ENCODE measurements at regions not wholly inside any gene's neighbourhood (a gene's known extent, or its start where the extent isn't known, plus 50 kb on each side); places are given as distances from the start of the nearest gene placed in this dataset.

DNA sequence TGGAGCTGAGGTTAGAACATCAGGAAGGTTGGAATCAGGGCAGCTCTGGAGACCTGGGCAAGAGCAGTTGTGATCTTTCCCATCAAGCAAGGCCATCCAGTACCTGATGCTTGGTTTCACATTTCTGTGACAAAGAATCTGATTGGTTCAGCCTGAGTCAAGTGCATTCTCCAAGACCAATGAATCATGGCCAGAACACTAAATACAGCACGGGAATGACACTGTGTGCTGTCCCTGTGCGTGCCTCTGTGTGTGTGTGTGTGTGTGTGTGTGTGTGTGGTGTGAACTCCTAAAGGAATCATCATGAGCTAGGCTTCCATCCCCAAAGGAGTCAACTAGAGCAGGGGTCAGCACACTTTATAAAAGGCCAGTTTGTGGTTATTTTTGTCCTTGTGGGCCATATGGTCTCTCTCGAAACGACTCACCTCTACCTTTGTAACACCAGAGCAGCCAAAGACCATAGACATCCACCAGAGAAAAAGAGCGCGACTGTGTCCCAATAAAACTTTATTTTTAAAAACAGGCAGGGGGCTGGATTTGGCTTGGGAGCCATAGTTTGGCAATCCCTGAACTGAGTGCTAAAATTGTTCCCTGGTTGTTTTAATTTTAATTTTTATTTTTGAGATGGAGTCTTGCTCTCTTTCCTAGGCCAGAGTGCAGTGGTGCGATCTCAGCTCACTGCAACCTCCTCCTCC lies 99.7 kb downstream of the INHBB start:
- Histone ChIP-seq H3K27me3 (peaks cover 61% of the 10 kb centered on the region), H3K4me3 (ENCODE audit: low read depth in 1 of 2, low read length in 1 of 2) (no peak overlapping the region), H3K9me3 (no peaks in the 10 kb centered on the region), H3K4me1 (ENCODE audit: control insufficient read depth in 1 of 2, insufficient read depth in 1 of 2, low read depth in 1 of 2, low read length in 1 of 2) (no peaks in the 10 kb centered on the region), H3K36me3 (no peaks in the 10 kb centered on the region), H3K27ac (no peak overlapping the region)
- no peak for TF ChIP-seq CTCF (IDR thresholded peaks at IDR 0.05)

DNA sequence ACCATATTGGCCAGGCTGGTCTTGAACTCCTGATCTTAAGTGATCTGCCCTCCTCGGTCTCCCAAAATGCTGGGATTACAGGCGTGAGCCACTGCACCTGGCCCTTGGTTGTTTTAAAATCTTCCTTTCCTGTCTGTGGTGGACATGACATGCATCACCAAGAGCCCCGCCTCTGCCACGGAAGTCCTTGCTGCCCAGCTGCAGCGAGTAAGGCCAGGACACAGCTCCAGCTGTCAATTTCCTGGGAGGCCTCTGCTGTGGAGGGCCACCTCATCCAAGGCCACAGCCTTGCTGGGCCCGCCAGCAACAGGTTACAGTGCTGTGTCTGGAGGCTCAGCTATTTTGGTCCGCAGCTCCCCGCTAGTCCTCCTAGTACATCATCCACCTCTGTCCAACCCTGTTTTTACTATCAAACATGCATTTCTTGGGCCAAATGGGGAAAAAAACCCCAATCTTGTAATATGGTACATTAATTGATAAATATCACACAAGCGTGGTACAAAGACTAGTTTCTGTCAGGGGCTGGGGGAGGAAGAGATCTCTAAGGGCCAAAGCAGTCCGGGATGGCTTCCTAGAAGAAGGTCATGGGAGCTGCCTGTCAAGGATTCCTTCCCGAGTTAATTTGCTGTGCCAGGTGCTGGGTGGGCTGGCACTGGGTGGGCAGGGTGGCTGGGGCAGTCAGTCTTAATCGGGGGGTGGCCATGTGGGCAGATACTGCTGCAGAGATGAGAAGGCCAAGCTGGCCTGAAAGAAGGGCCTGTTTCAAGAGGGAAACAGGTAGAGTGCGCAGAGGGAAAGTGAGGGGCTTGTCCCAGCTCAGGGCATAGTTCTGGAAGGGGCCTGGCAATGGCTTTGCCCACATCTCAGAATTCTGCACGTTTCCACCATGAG lies 100.5 kb downstream of the INHBB start:
- peaks cover 52% of the 10 kb centered on the region for H3K27me3 ChIP-seq
- H3K4me1 ChIP-seq (ENCODE audit: control insufficient read depth in 1 of 2, insufficient read depth in 1 of 2, low read depth in 1 of 2, low read length in 1 of 2): no peaks in the 10 kb centered on the region
- no peaks in the 10 kb centered on the region for H3K9me3 ChIP-seq
- no peaks in the 10 kb centered on the region for H3K36me3 ChIP-seq
- H3K4me3 ChIP-seq (ENCODE audit: low read depth in 1 of 2, low read length in 1 of 2): no peak overlapping the region
- no peak overlapping the region for H3K27ac ChIP-seq
- TF ChIP-seq CTCF (IDR thresholded peaks at IDR 0.05): no peak

GRCh38 chr2:120447127-120447785 lies 101.3 kb downstream of the INHBB start:
- Histone ChIP-seq H3K9me3 (no peaks in the 10 kb centered on the region), H3K4me3 (ENCODE audit: low read depth in 1 of 2, low read length in 1 of 2) (no peak overlapping the region), H3K4me1 (ENCODE audit: control insufficient read depth in 1 of 2, insufficient read depth in 1 of 2, low read depth in 1 of 2, low read length in 1 of 2) (no peaks in the 10 kb centered on the region), H3K27ac (no peak overlapping the region), H3K36me3 (no peaks in the 10 kb centered on the region), H3K27me3 (peaks cover 44% of the 10 kb centered on the region)
- no peak for TF ChIP-seq CTCF (IDR thresholded peaks at IDR 0.05)

- TF ChIP-seq CTCF (IDR thresholded peaks at IDR 0.05): no peak
- no peaks in the 10 kb centered on the region for H3K9me3 ChIP-seq
- H3K27me3 ChIP-seq: peaks cover 32% of the 10 kb centered on the region
Observed at GRCh38 chr2:120448436-120448835, 102.5 kb downstream of the INHBB start.

GRCh38 chr2:120448961-120449810 lies 103.2 kb downstream of the INHBB start:
- peaks cover 25% of the 10 kb centered on the region for H3K27me3 ChIP-seq
- H3K4me3 ChIP-seq (ENCODE audit: low read depth in 1 of 2, low read length in 1 of 2): no peak overlapping the region
- no peaks in the 10 kb centered on the region for H3K9me3 ChIP-seq
- H3K27ac ChIP-seq: no peak overlapping the region
- no peaks in the 10 kb centered on the region for H3K4me1 ChIP-seq (ENCODE audit: control insufficient read depth in 1 of 2, insufficient read depth in 1 of 2, low read depth in 1 of 2, low read length in 1 of 2)
- H3K36me3 ChIP-seq: no peaks in the 10 kb centered on the region
- no peak for TF ChIP-seq CTCF (IDR thresholded peaks at IDR 0.05)

More at GRCh38 chr2:120448436-120448835, 102.5 kb downstream of the INHBB start:
- Histone ChIP-seq H3K36me3 (no peaks in the 10 kb centered on the region), H3K4me3 (ENCODE audit: low read depth in 1 of 2, low read length in 1 of 2) (no peak overlapping the region), H3K27ac (no peak overlapping the region), H3K4me1 (ENCODE audit: control insufficient read depth in 1 of 2, insufficient read depth in 1 of 2, low read depth in 1 of 2, low read length in 1 of 2) (no peaks in the 10 kb centered on the region)

All from neutrophil (primary cell).